GM23248 (cell line): ENCODE measurements at regions not wholly inside any gene's neighbourhood (a gene's known extent, or its start where the extent isn't known, plus 50 kb on each side); places are given as distances from the start of the nearest gene placed in this dataset.

ENCODE experiments used
- DNase-seq: peaks from one replicate; pipeline ENCODE4 v3.0.0-alpha.2; 2015
- H2AFZ ChIP-seq: fragments of 200-600 bp; sonication (generic); 2 replicates; pipeline ENCODE4 v1.6.1; 2016; ENCODE audit warnings: antibody characterized with exemption
- H3F3A ChIP-seq: fragments of 200-600 bp; sonication (generic); 2 replicates; pipeline ENCODE4 v1.6.1; 2016; ENCODE audit warnings: mild to moderate bottlenecking, antibody characterized with exemption, mixed run types; ENCODE audit not compliant: insufficient read depth
- H3K27ac ChIP-seq: fragments of 200-600 bp; sonication (generic); 2 replicates; pipeline ENCODE4 v1.5.1; 2016; ENCODE audit warnings: mild to moderate bottlenecking
- H3K27me3 ChIP-seq: fragments of 200-600 bp; sonication (generic); replicated peaks from 2 replicates; pipeline ENCODE4 v1.6.1; 2016; ENCODE audit warnings: mild to moderate bottlenecking; ENCODE audit not compliant: insufficient read depth
- H3K36me3 ChIP-seq: fragments of 200-600 bp; sonication (generic); 2 replicates; pipeline ENCODE4 v1.6.1; 2016; ENCODE audit warnings: low read depth, mild to moderate bottlenecking
- H3K4me1 ChIP-seq: fragments of 200-600 bp; sonication (generic); 2 replicates; pipeline ENCODE4 v1.6.1; 2016; ENCODE audit warnings: mild to moderate bottlenecking; ENCODE audit not compliant: insufficient read depth
- H3K4me2 ChIP-seq: fragments of 200-600 bp; sonication (generic); one replicate; pipeline ENCODE4 v1.6.1; 2016; ENCODE audit warnings: mild to moderate bottlenecking; ENCODE audit not compliant: unreplicated experiment
- H3K4me3 ChIP-seq: fragments of 200-600 bp; sonication (generic); 2 replicates; pipeline ENCODE4 v1.5.1; 2016; ENCODE audit warnings: mild to moderate bottlenecking
- H3K79me2 ChIP-seq: fragments of 200-600 bp; sonication (generic); 2 replicates; pipeline ENCODE4 v1.6.1; 2016; ENCODE audit warnings: mild to moderate bottlenecking; ENCODE audit not compliant: insufficient read depth
- H3K9ac ChIP-seq: fragments of 200-600 bp; sonication (generic); 2 replicates; pipeline ENCODE4 v1.6.1; 2016; ENCODE audit warnings: mild to moderate bottlenecking
- H3K9me2 ChIP-seq: fragments of 200-600 bp; sonication (generic); 2 replicates; pipeline ENCODE4 v1.6.1; 2016; ENCODE audit warnings: mixed run types, mild to moderate bottlenecking, moderate library complexity; ENCODE audit not compliant: insufficient read depth
- H3K9me3 ChIP-seq: fragments of 200-600 bp; sonication (generic); one replicate; pipeline ENCODE4 v1.6.1; 2017; ENCODE audit warnings: low read depth
- H4K20me1 ChIP-seq: fragments of 200-600 bp; sonication (generic); 2 replicates; pipeline ENCODE4 v1.6.0; 2016; ENCODE audit not compliant: insufficient read depth
- EZH2 ChIP-seq: fragments of 200-600 bp; sonication (generic); IDR thresholded peaks from 2 replicates; pipeline ENCODE4 v1.6.1; 2018; ENCODE audit warnings: antibody characterized with exemption, mild to moderate bottlenecking; ENCODE audit not compliant: insufficient read depth, poor library complexity, severe bottlenecking
- EZH2phosphoT487 ChIP-seq: fragments of 200-600 bp; sonication (generic); IDR thresholded peaks from 2 replicates; pipeline ENCODE4 v1.6.1; 2018; ENCODE audit warnings: antibody characterized with exemption, moderate library complexity, mild to moderate bottlenecking, low read depth; ENCODE audit not compliant: insufficient read depth
- WGBS, 2 experiments: methylation state at CpG; one replicate each; pipeline ENCODE4 v1.1.6; 2015 to 2017; ENCODE audit warnings: low lambda C conversion rate in 2 of 2, low coverage in 1 of 2; ENCODE audit errors: missing lambda C conversion rate in 2 of 2; 5-methylcytosine and 5-hydroxymethylcytosine counted together
- in situ Hi-C: fragments of 300-500 bp; cut with MboI; formaldehyde crosslinking; loops from 2 replicates; pipeline ENCODE4 v1.15.0; 2020

DNA sequence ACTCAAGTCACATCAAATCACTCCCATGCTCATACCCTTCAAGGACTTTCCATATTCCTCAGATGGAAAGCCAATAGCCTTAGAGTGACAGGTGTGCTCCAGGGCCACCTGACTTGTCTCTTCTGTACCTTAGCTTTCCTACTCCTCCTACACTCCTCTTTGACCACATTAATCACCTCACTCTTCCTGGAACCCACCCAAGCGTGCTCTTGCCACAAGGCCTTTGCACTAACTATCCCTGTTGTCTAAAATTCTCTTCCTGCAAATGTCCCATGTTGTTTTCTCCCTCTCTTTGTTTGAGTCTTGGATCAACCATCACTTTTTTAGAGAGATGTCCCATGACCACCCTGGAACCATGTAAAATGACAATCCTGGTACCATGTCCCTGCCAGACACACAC, 244.1 kb downstream of the AASDHPPT start:
- Histone ChIP-seq H3K27me3 (no peaks in the 10 kb centered on the region), H3F3A (no peaks in the 10 kb centered on the region), H3K27ac (no peak overlapping the region), H3K79me2 (no peaks in the 10 kb centered on the region), H3K36me3 (no peaks in the 10 kb centered on the region), H2AFZ (no peak overlapping the region), H3K4me3 (no peak overlapping the region), H3K9me2 (no peaks in the 10 kb centered on the region), H3K4me2 (no peak overlapping the region), H3K9me3 (no peaks in the 10 kb centered on the region), H4K20me1 (no peaks in the 10 kb centered on the region), H3K4me1 (0 out of 2 replicates have a peak, but pooled peaks cover 2% of the 10 kb centered on the region), H3K9ac (no peak overlapping the region)
- TF ChIP-seq EZH2phosphoT487 (no peak), EZH2 (no peak)
- no peak for DNase-seq
- in situ Hi-C loops, result no loop called here
- 93 to 94% methylated on average over 1 of the region's 1 CpG for WGBS, 2 experiments

DNA sequence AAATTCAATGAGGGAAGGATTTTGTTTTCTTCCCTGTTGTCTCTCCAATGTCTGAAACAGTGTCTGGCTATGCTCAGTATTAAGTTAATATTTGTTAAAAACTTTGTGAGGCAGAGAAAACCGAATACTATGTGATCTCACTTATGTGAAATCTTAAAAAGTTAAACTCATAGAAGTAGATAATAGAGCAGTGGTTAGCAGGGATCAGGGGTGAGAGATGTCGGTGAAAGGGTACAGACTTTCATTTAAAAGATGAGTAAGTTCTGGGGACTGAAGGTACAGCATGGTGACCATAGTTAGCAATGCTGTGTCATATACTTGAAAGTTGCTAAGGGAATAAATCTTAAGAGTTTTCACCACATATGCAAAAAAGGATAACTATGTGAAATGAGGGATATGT, 244.6 kb downstream of the AASDHPPT start:
- no peak for TF ChIP-seq EZH2phosphoT487
- TF ChIP-seq EZH2, result no peak
- Histone ChIP-seq H3K27me3 (no peaks in the 10 kb centered on the region), H3K9me2 (no peaks in the 10 kb centered on the region), H3K4me3 (no peak overlapping the region), H3K27ac (no peak overlapping the region), H3K9me3 (no peaks in the 10 kb centered on the region), H4K20me1 (no peaks in the 10 kb centered on the region), H2AFZ (no peak overlapping the region), H3K79me2 (no peaks in the 10 kb centered on the region), H3K4me1 (0 out of 2 replicates have a peak, but pooled peaks cover 2% of the 10 kb centered on the region), H3F3A (no peaks in the 10 kb centered on the region), H3K9ac (no peak overlapping the region), H3K36me3 (no peaks in the 10 kb centered on the region), H3K4me2 (no peak overlapping the region)
- no peak for DNase-seq
- WGBS, 2 experiments, result 71 to 76% methylated on average over 2 of the region's 2 CpGs
- in situ Hi-C loops, result no loop called here

DNA sequence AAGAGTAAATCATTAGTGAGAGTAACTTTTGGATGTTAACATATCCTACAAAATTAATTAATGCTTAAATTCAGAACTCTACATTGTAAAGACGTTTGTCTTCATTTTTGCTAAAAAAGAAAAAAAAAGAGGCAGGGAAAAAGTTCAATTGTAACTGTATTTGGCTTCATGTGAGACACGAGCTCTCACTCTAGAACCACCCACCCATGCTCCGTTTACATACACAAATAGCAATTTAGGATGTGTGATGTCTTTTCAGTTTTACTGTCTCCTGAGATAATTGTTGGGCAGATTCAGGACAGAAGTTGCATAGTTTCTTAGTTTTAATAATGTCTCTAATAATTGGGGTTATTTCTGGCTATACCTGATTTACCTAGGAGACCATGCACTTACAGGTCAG, 248.6 kb downstream of the AASDHPPT start:
- H3F3A ChIP-seq, result no peaks in the 10 kb centered on the region
- in situ Hi-C loops, result no loop called here

DNA sequence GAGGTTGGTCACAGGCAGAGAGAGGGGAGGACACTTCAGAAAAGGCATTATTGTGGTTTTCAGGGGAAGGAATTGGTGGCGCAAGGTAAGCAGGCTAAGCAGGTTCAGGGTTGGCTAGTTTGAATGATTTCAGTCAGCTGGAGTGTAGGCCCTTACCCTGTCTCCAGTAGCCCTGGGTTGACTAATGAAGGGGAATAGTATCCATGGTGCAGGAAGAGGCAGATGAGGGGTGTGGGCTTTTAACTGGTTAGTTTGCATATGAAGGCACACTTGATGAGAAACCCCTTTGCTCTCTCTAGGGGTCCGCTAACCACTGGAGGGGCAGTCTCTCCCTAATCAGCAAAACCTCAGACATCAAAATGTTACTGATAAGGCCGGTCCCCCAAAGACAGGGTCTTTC, 249.7 kb downstream of the AASDHPPT start:
- no peaks in the 10 kb centered on the region for H3K27me3 ChIP-seq
- H3K4me3 ChIP-seq, result no peak overlapping the region
- no peak overlapping the region for H3K27ac ChIP-seq
- peaks cover 5% of the 10 kb centered on the region; the same call in 1 of the 2 replicates for H3K4me1 ChIP-seq
- no peak overlapping the region for H2AFZ ChIP-seq
- TF ChIP-seq EZH2phosphoT487 (no peak), EZH2 (no peak)
- DNase-seq, result no peak
- H3K9ac ChIP-seq, result no peak overlapping the region
- WGBS, 2 experiments, result 65 to 70% methylated on average over 3 of the region's 3 CpGs
- no peaks in the 10 kb centered on the region for H3F3A ChIP-seq
- no peak overlapping the region for H3K4me2 ChIP-seq
- no peaks in the 10 kb centered on the region for H4K20me1 ChIP-seq
- H3K9me3 ChIP-seq, result no peaks in the 10 kb centered on the region
- in situ Hi-C loops, result no loop called here
- no peaks in the 10 kb centered on the region for H3K36me3 ChIP-seq
- H3K9me2 ChIP-seq, result no peaks in the 10 kb centered on the region
- no peaks in the 10 kb centered on the region for H3K79me2 ChIP-seq

More for the DNA sequence above, 248.6 kb downstream of the AASDHPPT start:
- H3K27me3 ChIP-seq, result no peaks in the 10 kb centered on the region
- no peak overlapping the region for H2AFZ ChIP-seq
- no peaks in the 10 kb centered on the region for H3K9me2 ChIP-seq
- no peak overlapping the region for H3K27ac ChIP-seq
- H3K79me2 ChIP-seq, result no peaks in the 10 kb centered on the region
- no peak for DNase-seq
- no peak overlapping the region for H3K4me3 ChIP-seq
- no peaks in the 10 kb centered on the region for H3K36me3 ChIP-seq
- 55 to 75% methylated on average over 3 of the region's 3 CpGs for WGBS, 2 experiments
- TF ChIP-seq EZH2 (no peak), EZH2phosphoT487 (no peak)
- no peaks in the 10 kb centered on the region for H4K20me1 ChIP-seq
- H3K9me3 ChIP-seq, result no peaks in the 10 kb centered on the region
- no peak overlapping the region for H3K9ac ChIP-seq
- H3K4me2 ChIP-seq, result no peak overlapping the region
- peaks cover 5% of the 10 kb centered on the region; the same call in 1 of the 2 replicates for H3K4me1 ChIP-seq

DNA sequence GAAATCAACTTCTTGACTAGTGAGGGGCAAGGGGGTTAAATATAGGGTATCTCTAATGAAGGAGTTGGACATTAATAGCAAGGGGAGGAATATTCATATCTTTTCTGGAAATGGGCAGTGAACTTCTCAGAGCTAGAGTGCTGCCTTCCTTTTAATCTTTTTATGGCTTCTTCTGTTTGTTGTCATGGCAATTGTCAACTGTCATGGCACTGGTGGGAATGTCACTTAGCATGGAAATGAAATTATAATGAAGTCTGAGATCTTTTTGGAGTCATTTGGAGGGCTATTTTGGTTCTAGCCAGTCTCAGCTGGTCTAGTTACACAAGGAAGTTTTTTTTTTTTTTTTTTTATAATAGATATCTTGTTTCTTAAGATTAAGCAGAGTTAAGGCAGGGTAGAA, 250.2 kb downstream of the AASDHPPT start:
- in situ Hi-C loops, result no loop called here
- no peaks in the 10 kb centered on the region for H3K9me2 ChIP-seq
- H3K9ac ChIP-seq, result no peak overlapping the region
- H3K36me3 ChIP-seq, result no peaks in the 10 kb centered on the region
- H3K4me3 ChIP-seq, result no peak overlapping the region
- TF ChIP-seq EZH2, result no peak
- no peak for TF ChIP-seq EZH2phosphoT487
- no peaks in the 10 kb centered on the region for H3F3A ChIP-seq
- peaks cover 4% of the 10 kb centered on the region; the same call in 1 of the 2 replicates for H3K4me1 ChIP-seq
- H3K9me3 ChIP-seq, result no peaks in the 10 kb centered on the region
- DNase-seq, result no peak
- no peak overlapping the region for H3K4me2 ChIP-seq
- H3K79me2 ChIP-seq, result no peaks in the 10 kb centered on the region
- H3K27ac ChIP-seq, result no peak overlapping the region
- no peak overlapping the region for H2AFZ ChIP-seq
- H3K27me3 ChIP-seq, result no peaks in the 10 kb centered on the region
- no peaks in the 10 kb centered on the region for H4K20me1 ChIP-seq
